ENCODE measurements at regions not wholly inside any gene's neighbourhood (a gene's known extent, or its start where the extent isn't known, plus 50 kb on each side); places are given as distances from the start of the nearest gene placed in this dataset.

GRCh38 chr16:79365702-79366101 is 234.8 kb downstream of the MAF start:
- TF ChIP-seq FOXM1 (IDR thresholded peaks at IDR 0.05; ENCODE audit: borderline replicate concordance) (no peak), FOXK2 (IDR thresholded peaks at IDR 0.05) (no peak), ARNT (IDR thresholded peaks at IDR 0.05) (no peak), LEF1 (IDR thresholded peaks at IDR 0.05; ENCODE audit: borderline replicate concordance) (no peak), SUZ12 (IDR thresholded peaks at IDR 0.05) (no peak)

Data from HEK293T (cell line).